Epithelial cell of esophagus (primary cell): ENCODE measurements at regions not wholly inside any gene's neighbourhood (a gene's known extent, or its start where the extent isn't known, plus 50 kb on each side); places are given as distances from the start of the nearest gene placed in this dataset.

ENCODE experiments used
- DNase-seq: peaks from one replicate; pipeline ENCODE4 v3.0.0; 2010; ENCODE audit warnings: low read depth
- H3K4me3 ChIP-seq: 2 replicates; pipeline ENCODE4 v1.5.1; 2011; ENCODE audit warnings: mild to moderate bottlenecking, low read length, control low read depth
- TF ChIP-seq, protein P1 (sequence below): IDR thresholded peaks from 2 replicates; pipeline ENCODE4 v1.5.1; 2011; ENCODE audit warnings: low read depth, mild to moderate bottlenecking, low read length, control low read depth, inconsistent platforms; ENCODE audit not compliant: insufficient read depth; ENCODE audit errors: missing control alignments

DNA sequence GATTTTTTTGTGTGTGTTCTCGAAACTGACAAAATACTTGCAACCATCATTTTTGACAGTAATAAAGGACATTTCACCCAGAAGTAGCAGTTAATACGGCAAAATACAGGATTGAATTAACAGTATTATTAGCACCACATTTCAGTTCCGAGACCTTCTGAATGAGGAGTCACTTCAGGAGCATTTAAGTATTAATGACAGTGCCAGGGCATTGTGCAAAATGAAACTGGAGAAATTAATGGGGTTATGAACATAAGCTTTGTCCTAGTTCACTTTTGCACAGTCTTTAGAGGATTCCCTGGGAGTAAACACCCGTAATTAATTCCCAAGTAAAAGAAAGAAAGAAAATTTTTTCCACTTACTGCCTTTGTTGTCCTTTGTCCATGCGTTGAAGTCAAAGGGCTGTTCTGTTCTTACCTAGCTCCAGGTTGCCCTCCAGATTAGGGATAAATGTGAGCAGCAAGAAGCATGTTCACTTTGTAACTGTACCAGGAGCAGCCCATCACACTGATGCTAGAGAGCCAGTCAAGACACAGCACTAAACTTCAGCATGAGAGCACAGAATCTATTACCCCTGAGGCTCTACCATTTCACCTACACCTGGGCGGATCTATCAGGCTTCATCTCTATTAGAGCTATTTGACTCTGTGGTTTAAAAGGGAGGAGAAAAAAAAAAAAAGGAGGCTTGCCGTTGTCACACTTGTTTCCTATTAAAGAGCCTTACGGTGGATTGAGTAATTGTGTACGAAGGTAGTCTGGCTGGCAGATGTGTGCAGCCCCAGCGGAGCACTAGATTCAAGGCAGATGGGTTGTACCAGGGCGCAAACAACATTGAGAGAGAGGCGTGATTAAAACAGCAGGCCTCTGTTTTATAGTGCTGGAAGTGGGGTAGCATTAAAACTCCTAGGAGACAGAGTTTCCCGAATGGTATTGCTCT lies 297.8 kb upstream of the SEMA3A start:
- no peak overlapping the region for H3K4me3 ChIP-seq
- TF ChIP-seq, protein P1, sequence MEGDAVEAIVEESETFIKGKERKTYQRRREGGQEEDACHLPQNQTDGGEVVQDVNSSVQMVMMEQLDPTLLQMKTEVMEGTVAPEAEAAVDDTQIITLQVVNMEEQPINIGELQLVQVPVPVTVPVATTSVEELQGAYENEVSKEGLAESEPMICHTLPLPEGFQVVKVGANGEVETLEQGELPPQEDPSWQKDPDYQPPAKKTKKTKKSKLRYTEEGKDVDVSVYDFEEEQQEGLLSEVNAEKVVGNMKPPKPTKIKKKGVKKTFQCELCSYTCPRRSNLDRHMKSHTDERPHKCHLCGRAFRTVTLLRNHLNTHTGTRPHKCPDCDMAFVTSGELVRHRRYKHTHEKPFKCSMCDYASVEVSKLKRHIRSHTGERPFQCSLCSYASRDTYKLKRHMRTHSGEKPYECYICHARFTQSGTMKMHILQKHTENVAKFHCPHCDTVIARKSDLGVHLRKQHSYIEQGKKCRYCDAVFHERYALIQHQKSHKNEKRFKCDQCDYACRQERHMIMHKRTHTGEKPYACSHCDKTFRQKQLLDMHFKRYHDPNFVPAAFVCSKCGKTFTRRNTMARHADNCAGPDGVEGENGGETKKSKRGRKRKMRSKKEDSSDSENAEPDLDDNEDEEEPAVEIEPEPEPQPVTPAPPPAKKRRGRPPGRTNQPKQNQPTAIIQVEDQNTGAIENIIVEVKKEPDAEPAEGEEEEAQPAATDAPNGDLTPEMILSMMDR = no peak
- no peak for DNase-seq

DNA sequence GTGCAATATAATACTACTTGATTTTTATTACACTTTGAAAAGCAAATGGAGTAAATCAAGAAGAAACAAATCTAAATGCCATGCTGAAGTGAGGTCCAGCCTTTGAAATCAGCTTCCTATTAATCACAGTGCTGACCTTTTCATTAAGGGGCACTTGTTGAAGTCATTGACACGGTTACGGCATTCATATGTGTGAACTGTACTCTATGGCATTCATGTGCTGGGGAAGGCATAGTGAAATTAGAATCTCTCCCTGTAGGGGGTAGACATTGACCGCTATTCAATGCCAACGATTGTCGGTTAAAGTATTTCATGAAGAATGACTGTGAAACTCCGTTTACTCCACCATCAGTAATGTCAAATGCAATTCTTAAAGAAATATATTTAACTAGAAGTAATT lies 296.1 kb upstream of the SEMA3A start:
- no peak overlapping the region for H3K4me3 ChIP-seq
- no peak for DNase-seq
- TF ChIP-seq, protein P1 = no peak

DNA sequence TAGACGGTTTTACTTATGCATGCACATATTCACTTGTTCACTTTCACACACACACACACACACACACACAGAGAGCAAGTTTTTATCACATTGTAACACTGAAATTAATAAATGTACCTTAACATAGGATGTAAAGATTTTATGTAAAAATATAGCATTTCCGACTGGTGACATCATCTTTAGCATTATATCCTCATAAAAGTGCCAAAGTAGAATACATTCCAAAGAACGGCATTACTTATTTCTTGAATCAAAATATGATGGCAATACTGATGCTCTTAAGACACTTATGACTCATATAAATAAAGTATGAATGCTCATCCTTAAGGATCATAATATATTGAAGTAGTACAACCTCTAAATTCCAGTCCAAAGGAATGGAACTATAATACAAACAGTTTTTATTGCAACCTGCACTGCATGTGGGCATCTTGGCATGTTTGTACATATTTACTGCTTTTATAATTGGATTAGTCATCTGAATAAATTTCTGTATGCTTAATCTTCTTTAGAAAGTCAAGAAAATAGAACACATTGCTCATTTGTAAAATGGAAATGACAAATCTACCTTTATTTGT lies 290.0 kb upstream of the SEMA3A start:
- H3K4me3 ChIP-seq = no peak overlapping the region
- peak; percentile 19 for DNase-seq
- TF ChIP-seq, protein P1 = no peak

DNA sequence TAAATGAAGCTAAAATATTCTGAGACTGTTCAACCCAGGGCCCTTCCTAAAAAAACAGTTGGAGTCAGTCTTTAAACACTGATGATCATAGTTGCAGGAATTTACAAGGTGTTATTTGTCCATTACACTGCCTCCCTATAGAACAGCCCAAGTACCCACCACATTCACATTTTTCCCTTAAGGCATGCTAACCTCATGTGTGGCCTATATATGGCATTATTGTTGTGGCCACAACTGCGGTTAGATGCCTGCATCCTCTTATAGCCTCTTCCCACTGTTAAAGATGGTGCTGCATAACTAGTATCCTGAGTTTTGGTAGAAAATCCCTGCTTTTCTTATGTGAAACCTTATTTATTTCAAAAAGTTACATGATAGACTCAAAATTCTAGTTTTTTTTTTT lies 287.9 kb upstream of the SEMA3A start:
- no peak for DNase-seq
- TF ChIP-seq, protein P1 = no peak
- no peak overlapping the region for H3K4me3 ChIP-seq

DNA sequence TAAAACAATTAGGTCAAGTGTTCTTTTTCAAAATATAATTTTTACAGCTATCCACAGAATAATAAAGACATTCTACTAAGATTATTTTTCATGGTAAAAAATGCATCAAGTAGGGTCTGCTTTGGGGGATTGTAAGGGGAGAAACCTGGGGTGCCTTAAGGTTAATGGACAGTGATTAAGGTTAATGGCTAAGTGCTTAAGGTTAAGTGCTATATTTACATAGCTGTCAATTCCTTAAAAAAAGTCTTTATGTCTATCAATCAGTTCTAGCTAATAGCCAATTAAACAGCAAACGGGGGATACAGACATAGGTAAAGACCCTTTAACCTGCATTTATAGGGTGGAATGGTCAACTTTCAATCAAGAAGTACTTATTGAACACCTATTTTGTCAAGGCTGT lies 284.5 kb upstream of the SEMA3A start:
- no peak overlapping the region for H3K4me3 ChIP-seq
- no peak for DNase-seq
- TF ChIP-seq, protein P1 = no peak

DNA sequence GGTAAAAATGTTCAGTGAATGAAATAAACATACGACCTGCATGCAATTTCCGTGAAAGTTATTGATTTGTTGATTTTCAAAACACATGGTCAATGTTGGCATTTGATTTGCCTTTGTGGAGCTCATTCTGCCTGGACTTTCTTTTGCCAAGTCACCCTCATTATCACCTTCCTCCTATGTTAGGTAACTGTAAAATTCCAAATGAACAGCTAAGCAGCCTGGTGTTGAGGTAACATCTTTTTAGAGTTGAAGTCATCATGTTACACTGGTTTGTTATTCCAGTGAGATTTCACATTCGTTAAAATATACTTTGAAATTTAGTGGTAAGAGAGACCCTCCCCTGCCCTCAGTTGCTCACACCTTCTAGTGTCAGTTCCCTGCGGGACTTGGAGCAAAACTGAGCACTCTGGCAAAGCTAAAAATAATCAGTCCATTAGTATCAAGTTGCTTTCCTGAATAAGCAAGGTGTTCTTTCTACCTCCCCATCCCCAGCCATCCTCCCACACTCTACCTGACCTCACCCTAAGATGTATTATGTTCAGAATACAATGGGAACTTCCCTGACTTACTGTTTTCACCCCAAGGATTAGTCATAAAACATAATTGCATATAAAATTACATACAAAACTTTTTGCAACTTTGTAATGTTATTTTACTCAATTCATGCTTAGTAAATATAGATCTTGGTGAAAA lies 283.3 kb upstream of the SEMA3A start:
- peak; percentile 82 for DNase-seq
- TF ChIP-seq, protein P1 = no peak

More for the DNA sequence above, 283.3 kb upstream of the SEMA3A start:
- no peak overlapping the region for H3K4me3 ChIP-seq
